GM18868 (cell line): ENCODE measurements at regions not wholly inside any gene's neighbourhood (a gene's known extent, or its start where the extent isn't known, plus 50 kb on each side); places are given as distances from the start of the nearest gene placed in this dataset.
"Not testable (repeated sequence)": the region's sequence is repeated elsewhere in the genome, so short reads cannot be mapped to it uniquely, and the experiment has no call there.

Experiments used
- ATAC-seq: cut with Tn5 transposase; IDR thresholded peaks from one replicate; pipeline ENCODE4 v1.9.1; 2021; ENCODE audit warnings: mild to moderate bottlenecking, moderate library complexity; ENCODE audit not compliant: unreplicated experiment

GRCh38 chr9:119688547-119688946, 319.3 kb upstream of the BRINP1 start:
- ATAC-seq: no peak

GRCh38 chr9:119677811-119678505, 308.7 kb upstream of the BRINP1 start:
- ATAC-seq: no peak

- ATAC-seq: no peak
Observed at GRCh38 chr9:119675951-119676350, 306.7 kb upstream of the BRINP1 start.

- not testable (repeated sequence) for ATAC-seq
Observed at GRCh38 chr9:119672763-119673162, 303.5 kb upstream of the BRINP1 start.

- no peak for ATAC-seq
Observed at GRCh38 chr9:119667916-119668315, 298.7 kb upstream of the BRINP1 start.

- ATAC-seq: no peak
Observed at GRCh38 chr9:119667163-119667562, 297.9 kb upstream of the BRINP1 start.

GRCh38 chr9:119662329-119662728, 293.1 kb upstream of the BRINP1 start:
- ATAC-seq: no peak

GRCh38 chr9:119652931-119653330, 283.7 kb upstream of the BRINP1 start:
- no peak for ATAC-seq

GRCh38 chr9:119649205-119649604, 280.0 kb upstream of the BRINP1 start:
- ATAC-seq: no peak

- ATAC-seq: no peak
Observed at GRCh38 chr9:119639287-119639955, 270.2 kb upstream of the BRINP1 start.

GRCh38 chr9:119634006-119634405, 264.8 kb upstream of the BRINP1 start:
- no peak for ATAC-seq

- no peak for ATAC-seq
Observed at GRCh38 chr9:119611565-119611964, 242.3 kb upstream of the BRINP1 start.

- ATAC-seq: no peak
Observed at GRCh38 chr9:119609277-119609971, 240.2 kb upstream of the BRINP1 start.

- no peak for ATAC-seq
Observed at GRCh38 chr9:119601632-119602031, 232.4 kb upstream of the BRINP1 start.

- ATAC-seq: no peak
Observed at GRCh38 chr9:119597499-119597898, 228.3 kb upstream of the BRINP1 start.

GRCh38 chr9:119596703-119597102, 227.5 kb upstream of the BRINP1 start:
- no peak for ATAC-seq

GRCh38 chr9:119588874-119589744, 219.9 kb upstream of the BRINP1 start:
- no peak for ATAC-seq

- no peak for ATAC-seq
Observed at GRCh38 chr9:119577881-119578280, 208.6 kb upstream of the BRINP1 start.

- ATAC-seq: no peak
Observed at GRCh38 chr9:119559986-119560385, 190.8 kb upstream of the BRINP1 start.

GRCh38 chr9:119559056-119559455, 189.8 kb upstream of the BRINP1 start:
- no peak for ATAC-seq
